ENCODE measurements at regions not wholly inside any gene's neighbourhood (a gene's known extent, or its start where the extent isn't known, plus 50 kb on each side); places are given as distances from the start of the nearest gene placed in this dataset.

- DNase-seq, result peak; percentile 85
Measured at GRCh38 chr7:130912862-130913638, 179.0 kb upstream of the KLF14 start.

- no peak for DNase-seq
Measured at GRCh38 chr7:130913639-130914553, 179.9 kb upstream of the KLF14 start.

GRCh38 chr7:130914554-130915294 lies 180.7 kb upstream of the KLF14 start:
- no peak for DNase-seq

DNA sequence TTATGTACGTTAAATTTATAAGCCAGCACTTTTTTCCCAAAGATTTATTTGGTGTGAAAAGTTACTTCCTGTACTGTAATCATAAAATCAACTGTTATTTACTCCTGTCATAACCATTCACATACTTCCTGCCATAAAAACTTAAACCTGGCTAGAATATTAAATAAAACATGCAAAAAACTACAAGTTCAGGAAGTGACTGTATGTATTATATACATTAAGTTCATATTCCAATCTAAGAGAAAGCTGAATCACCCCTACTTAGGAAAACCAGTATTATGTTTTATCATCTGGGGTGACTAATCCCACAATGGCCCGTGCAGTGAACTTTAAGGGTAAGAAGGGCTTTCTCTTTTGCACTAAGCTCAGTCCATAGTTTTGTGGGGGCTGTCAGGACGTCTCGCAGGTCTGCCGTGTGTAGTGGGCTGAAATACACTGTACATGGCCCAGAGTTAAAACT lies 183.7 kb upstream of the KLF14 start:
- DNase-seq, result peak; percentile 57

DNA sequence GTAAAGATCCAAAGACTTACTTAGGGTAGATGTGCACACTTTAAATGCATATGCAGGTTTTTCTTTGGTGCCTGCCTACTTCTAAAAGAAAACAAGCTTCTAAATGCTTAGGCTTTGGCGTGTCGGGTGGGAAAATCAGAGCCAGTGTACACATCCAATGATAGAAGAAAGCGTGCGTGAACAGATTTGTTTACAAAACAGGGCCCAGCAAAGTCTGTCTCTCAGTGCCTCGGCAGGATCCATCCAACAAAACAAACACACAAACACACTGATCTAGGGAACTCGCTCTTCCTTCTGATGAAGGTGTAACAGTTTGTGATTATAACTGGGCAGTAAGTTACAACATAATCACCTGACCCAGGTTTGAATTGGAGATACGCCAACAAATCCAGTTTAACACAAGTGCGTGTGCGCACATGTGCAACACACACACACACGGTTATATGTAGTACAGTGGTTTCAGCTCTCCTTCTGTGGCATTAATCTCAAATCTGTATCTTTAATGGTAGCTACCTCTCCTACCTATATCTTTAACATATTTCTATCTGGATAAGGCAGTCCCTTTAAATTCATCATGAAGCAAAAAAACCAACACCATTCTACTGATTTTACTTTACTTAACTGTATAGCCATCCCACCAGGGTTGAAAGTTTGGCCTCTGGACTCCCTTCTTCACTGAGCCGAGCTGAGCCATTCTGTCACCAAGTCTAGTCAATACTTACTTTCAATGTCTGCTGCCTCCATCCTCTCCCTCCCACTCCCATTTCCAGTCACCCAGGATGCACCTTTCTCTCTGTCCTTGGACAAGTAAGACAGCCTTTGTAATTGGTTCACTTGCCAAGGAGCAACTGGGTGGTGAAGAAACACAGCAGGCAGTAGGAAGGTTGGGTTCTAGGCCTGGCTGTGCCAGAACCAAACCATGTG lies 184.4 kb upstream of the KLF14 start:
- DNase-seq, result peak; percentile 64

- DNase-seq, result no peak
Measured at GRCh38 chr7:130919316-130920103, 185.5 kb upstream of the KLF14 start.

DNA sequence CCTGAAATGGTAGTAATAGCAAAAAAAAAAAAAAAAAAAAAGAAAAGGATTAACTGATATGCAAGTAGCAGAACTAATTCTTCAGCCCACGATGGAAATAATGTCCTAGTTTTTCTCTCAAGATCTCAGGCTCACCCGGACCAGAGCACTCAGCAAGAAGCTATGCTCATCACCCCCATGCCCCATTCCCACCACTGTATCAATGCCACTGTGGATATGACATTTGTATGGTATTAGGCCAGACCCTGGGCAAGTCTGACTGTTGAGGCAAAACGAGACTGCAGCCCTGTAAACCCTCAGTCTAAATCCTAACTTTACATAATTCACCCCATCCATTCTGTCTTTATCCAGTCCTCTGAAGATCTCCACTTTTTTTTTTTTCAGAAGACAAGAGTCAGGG lies 186.1 kb upstream of the KLF14 start:
- DNase-seq, result peak; percentile 57

DNA sequence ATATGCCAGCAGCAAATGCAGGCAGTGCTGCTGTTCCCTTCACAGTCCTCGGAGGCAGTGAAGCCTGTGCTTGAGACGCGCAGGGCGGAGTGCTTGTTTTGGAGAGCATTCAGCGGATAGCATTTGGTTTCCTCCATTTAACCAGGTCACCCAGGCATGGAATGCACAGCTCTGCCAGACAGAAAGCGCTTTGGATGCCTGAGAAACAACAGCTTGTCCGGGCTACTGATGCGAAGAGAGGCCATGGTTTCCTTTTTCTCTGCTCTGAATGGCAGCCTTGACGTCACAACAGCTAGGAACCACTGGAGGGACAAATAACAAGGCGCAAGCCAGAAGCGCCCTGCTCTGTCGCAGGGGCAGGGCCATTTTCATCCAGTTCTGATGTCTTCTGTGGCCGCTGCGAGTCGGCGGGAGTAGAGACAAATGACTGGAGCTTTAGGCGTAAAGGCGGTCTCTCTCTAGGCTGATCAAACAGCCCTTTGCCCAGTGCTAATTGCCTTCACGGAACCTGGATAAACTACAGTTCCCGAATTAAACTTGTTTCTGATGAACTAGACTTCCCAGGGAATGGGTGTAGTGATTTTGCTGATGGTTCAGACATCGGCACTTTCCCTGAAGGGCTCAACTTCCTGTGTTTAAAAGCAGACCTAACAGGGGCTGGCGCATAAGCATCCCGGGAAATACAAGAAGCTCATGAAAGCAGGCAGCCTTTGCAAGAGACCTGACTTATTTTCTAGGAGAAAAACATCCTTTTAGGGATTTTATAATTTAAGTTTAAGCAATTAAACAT lies 187.6 kb upstream of the KLF14 start:
- DNase-seq, result no peak

GRCh38 chr7:130922206-130923112 lies 188.5 kb upstream of the KLF14 start:
- DNase-seq, result no peak

- DNase-seq, result no peak
Measured at GRCh38 chr7:130923365-130923764, 189.4 kb upstream of the KLF14 start.

DNA sequence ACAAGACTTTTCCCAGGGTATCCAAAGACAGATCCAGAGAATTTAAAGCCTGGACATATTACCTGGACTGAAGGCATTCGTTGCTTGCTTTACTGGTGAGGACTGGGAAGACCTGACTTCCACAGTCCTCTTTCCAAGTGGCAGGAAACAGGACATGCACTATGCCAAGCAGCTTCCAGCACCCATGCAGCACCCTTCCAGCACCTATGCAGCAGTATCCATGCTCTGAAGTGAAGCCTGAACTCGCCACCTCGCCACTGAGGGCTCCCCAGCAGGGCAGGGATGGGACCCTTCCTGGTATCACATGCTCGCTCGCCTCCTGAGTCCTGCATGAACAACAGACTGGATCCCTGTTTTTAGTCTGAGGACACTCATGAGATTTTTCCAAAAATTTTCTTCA lies 189.9 kb upstream of the KLF14 start:
- no peak for DNase-seq

DNA sequence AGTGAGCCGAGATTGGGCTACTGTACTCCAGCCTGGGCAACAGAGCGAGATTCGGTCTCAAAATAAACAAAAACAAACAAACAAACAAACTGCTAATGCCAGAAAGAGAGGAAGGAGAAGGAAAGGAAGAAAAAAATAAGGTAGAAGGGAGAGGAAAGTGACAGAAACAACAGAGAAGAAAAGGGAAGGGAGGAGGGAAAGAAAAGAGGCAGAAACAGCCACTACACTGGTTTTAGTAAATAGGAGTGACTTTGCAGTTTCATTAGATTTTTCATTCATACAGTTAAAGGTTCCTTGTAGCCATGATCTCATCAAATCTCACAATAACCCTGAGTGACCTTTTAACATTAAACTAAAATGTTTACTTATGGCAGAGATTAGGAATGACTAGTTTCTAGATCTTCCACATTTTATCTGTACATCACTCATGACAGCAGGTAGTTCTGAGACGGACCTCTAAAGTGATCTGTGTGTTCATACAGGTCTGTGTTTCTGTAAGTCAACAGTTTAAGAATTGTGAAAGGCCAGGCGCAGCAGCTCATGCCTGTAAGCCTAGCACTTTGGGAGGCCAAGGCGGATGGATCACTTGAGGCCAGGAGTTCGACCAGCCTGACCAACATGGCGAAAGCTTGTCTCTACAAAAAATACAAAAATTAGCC lies 191.3 kb upstream of the KLF14 start:
- DNase-seq, result no peak

GRCh38 chr7:130926001-130926691 lies 192.1 kb upstream of the KLF14 start:
- no peak for DNase-seq

DNA sequence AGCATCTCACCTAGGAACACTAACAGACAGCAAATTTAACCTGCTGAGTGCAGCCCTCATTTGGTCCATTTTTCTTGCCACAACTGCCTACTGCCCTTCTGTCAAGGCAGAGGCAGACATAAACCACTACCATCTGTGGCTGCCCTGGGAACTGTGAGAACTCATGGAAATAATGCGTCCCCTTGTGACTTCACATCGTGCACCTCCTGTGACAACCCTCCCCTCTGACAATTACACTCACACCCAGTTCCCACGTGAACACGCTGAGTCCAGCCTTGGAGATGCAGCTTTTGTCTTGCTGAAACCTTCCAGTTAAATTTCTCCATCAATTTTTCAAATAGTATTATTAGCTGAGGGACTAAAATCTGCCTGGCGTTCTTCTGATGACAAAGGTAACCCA lies 193.1 kb upstream of the KLF14 start:
- no peak for DNase-seq

DNA sequence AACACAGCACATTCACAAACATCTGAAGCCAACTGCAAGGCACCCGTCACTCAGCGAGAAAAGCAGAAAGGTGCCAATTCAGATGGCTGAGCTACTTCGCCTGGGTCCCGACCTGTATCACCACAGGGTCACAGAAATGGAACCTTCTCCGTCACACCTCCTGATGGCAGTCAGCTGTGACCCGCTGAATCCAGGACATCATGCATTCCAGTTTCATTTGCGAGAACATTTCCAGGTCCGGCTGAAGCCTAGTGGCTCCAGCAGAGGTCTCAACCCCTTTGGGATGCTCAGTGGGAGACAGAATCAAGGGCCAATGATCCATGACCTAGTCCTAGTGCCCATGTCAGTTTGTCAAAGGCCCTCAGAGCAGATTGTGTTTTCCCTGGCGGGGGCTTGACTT lies 193.6 kb upstream of the KLF14 start:
- no peak for DNase-seq

DNA sequence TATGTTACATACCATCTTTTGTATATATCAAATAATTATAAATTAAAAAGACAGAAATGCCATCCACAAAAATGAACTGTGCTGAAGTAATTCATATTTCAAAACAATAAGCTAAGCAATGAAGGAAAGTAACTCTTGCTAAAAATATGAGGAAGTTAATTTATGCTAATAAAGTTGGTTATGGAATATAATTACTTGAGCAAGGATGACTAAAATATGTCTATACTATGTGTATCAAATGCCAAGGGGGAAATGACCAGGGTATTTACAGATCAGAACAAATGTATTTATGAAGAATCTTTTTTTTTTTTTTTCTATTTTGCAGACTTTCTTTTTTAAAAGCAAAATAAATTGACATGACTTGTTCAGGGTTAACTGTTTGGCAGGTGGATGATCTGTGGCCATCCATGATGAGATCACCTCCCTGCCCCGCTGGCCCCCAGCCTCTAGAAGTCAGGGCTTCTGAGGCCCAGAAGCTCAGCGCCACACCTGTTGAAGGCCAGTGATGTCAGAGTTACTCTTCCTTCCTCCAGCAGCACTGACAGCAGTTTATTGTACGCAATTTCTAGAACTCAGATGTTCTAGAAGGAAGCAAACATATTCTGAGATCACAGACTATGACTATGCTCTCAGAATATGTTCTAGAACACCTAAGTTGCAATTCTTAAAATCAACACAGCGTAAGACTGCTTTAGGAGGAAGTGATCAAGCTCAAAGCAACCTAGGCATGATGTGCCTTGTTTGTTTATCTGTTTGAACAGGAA lies 196.1 kb upstream of the KLF14 start:
- DNase-seq, result no peak

- DNase-seq, result no peak
Measured at GRCh38 chr7:130930681-130931080, 196.7 kb upstream of the KLF14 start.
